NT2/D1 (cell line): ENCODE measurements at regions not wholly inside any gene's neighbourhood (a gene's known extent, or its start where the extent isn't known, plus 50 kb on each side); places are given as distances from the start of the nearest gene placed in this dataset.

Source experiments
- SUZ12 ChIP-seq: IDR thresholded peaks from 2 replicates; pipeline ENCODE4 v1.6.1; 2011; ENCODE audit not compliant: insufficient read length, insufficient read depth; ENCODE audit errors: extremely low read depth
- YY1 ChIP-seq: IDR thresholded peaks from 2 replicates; pipeline ENCODE4 v1.6.1; 2011; ENCODE audit not compliant: insufficient read length, insufficient read depth
- ZNF274 ChIP-seq: IDR thresholded peaks from 2 replicates; pipeline ENCODE4 v1.6.1; 2011; ENCODE audit warnings: mild to moderate bottlenecking, low read depth, low read length

DNA sequence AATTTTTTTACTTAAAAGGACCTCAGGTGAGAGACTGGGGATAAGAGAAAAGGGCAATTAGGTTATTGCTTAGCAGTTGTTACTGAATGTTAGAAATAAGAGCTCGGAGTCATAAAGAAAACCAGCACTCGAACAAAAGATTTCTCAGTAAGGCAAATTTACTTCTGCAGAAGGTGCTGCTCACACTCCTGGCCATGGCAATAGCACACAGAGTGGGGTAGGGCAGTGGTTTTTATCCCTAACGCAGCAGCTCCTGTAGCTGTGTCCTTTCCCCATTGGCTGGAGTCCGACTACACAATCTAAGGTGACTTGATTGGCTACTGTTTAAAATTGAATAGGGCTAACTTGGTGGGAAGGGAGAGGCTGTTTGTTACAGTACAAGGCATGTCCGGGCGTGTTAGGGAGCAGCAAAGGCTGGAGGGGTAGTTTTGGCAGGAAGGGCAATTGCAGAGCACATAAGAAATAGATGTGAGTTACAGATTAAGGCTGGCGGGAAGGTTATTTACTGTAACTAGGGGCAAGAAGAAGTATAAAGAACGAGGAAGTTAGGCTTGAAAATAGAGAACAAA lies 112.1 kb downstream of the AKR1D1 start:
- no peak for TF ChIP-seq ZNF274
- no peak for TF ChIP-seq YY1
- TF ChIP-seq SUZ12 = no peak
